Fibroblast of skin of right biceps (primary cell): ENCODE measurements at regions not wholly inside any gene's neighbourhood (a gene's known extent, or its start where the extent isn't known, plus 50 kb on each side); places are given as distances from the start of the nearest gene placed in this dataset.

Source experiments
- DNase-seq: peaks from one replicate; pipeline ENCODE4 v3.0.0-alpha.2; 2013

DNA sequence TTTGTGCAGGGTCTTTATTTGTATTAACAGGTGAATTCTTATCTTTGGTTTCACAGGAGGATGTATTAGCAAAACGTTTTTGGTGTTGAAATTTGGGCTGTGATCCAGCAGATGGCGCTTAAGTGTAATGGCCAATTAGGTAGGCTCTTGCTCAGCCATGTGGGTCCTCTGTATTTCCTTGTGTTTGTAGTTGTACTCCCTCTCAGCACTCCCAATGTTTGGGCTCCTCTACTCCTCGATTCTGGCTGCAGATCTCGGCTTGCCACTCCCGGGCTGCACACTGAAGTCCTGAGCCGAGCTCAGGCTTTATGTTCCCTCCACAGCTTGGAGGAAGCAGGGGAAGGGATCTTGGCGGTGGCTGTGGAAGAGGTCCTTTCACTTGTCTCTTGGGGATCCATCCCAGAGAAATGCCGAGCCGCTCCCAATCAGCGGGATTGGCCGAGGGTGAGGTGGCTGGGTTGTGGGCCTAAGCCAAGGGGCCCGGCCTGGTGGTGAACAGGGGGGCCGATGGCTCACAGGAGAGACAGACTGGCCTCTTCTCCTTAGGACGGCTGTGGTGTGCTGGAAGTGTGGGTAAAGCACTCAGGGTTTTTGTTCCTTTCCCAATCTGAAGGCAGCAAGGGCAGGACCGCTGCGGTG is 133.7 kb downstream of the AEBP2 start:
- peak; percentile 69 for DNase-seq

DNA sequence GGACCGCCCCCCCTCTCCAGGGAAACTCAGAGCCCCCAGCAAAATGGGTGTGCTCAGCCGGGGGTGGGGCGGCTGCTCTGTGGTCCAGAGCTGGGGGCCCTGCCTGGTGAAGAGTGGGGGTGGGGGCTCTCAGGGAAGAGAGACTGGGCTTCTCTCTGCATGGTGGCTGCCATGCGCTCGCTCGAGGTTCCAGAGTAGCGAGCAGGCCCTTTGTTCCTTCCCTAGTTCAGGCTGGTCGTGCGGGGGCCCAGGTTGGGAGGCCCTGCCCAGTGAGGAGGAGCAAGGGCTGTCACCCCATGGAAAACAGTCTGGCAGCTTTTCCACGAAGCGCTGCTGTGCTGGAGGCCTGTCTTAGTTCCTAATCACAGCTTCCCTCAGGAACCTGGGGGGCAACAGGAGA is 134.6 kb downstream of the AEBP2 start:
- no peak for DNase-seq

DNA sequence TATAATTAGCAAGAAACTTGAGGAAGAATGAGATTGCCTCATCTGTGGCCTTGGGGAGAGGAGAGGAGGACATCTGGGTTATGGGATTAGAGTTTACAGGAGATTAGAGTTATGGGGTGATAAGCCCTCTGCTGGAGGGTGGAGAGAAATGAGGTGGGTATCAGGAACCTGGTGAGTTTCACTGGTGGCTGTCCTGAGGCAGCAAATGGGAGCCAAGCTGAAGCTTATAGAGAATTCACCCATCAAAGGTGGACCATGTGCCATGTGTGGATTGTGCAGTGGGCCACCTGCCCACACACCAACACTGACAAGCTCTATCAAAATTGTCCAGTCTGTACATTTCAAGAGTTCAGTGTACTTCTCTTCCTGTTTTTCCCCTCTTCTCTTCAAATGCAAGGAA is 135.3 kb downstream of the AEBP2 start:
- no peak for DNase-seq

DNA sequence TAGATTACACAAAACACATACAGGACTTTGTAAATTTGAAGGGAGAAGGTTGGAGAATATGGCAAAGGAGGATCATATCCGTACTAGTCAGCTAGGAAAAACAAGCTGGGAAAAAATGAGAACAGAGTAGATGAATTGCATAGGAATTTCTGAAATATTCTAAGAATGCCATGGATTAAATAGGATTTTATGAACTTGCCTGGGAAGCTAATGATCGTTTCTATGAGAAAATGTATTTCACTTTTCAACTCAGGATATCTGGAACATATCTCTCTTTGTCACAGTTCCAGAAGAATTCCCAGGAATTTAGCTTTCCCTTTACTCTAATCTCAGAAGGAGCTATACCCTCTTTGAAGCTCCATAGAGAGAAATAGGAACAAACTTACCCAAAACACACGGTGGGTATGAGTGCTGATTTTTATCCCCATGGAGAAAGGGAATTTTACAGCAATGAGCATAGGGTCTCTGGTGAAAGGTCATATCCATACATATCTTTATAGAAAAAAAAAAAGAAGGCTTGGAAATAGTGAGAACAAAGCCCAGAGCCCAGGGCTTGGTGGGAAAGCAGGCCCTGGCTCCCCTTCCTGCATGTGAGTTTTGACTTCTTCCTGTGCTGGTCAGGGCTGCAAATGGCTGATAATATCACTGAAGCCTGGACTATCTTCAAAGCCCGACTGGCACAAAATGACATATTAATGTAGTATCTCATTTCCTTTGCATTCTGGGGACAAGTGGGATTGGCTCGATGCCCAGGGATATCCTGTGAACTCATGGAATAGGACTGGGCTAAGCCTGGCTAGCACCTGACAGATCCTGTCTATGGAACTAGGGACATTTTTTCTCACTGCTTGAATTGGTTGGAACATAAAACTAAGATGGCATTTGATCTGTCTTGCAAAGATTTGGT is 136.3 kb downstream of the AEBP2 start:
- DNase-seq = peak; percentile 92

DNA sequence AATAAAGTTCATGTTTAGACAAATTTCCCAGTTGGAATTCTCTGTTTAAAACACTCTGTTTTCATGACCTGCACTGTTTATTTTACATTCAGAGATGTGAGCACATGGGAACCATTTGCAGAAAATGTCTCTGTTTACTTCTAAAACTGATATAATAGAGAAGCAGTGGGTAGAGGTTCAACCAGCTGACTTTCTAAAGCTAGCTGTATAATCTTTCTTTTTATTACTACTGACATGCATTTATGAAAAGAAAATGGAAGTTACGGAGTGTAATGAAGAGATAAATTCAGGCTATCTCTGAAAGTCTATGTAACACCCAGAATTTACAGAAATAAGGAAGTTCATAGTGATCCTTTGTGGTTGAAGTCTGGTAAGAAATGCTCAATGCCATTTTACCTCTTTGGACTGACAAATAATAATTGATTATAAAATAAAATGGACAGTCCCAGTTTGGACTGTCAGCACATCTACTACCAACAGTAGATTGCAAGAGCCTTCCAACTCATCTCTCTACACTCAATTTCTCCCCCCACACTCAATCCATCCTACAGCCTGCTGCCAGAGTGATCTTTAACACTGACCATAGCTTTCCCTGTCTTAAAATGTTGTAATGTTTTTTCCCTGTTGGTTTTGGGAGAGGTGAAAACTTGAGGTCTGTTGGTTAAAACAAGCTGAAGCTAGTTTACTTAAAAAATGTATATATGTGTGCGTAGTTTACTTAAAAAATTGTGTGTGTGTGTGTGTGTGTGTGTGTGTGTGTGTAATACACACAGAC is 137.4 kb downstream of the AEBP2 start:
- DNase-seq = no peak

DNA sequence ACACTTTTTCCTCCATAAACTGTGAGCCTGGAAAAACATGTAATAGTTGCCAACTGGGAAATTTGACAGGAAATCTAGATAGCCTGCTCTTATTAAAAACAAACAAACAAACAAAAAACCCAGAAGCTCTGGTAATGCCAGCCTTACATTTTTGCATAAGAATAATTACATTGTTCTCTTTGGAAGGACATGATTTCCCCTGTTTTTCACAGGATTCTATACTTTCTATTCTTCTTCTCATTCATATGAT is 137.9 kb downstream of the AEBP2 start:
- no peak for DNase-seq

DNA sequence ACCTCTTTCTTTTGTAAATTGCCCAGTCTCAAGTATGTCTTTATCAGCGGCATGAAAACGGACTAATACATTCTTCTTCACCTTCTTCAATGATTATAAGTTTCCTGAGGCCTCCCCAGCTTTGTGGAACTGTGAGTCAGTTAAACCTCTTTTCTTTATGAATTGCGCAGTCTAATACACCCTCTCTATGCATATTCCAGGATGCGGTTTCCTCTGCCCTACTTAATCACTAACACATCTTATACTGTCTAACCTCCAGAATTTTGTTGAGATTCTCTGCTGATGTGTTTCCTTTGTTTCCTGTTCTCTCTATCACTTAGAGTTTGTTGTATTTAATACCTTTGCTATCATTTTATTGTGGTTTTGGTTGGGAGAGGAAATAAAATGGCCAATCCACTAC is 145.4 kb downstream of the AEBP2 start:
- no peak for DNase-seq

DNA sequence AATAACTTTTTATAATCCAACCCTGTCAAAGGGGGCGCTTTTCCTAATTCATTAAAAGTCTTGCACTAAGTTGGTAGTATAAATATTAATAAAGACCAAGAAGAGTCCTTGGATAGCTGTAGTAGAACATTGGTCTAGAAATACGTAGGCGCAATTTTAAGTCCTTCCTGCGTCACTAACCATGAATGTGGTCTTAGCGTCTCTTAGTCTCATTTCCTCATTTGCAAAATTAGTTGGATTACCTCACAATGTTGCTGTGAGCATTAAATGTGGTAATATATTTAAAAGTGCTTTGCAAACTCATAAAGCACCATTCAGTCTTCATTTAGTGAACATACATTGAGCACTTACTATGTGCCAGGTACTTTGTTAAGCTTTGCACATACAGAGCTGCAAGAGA is 149.7 kb downstream of the AEBP2 start:
- no peak for DNase-seq

DNA sequence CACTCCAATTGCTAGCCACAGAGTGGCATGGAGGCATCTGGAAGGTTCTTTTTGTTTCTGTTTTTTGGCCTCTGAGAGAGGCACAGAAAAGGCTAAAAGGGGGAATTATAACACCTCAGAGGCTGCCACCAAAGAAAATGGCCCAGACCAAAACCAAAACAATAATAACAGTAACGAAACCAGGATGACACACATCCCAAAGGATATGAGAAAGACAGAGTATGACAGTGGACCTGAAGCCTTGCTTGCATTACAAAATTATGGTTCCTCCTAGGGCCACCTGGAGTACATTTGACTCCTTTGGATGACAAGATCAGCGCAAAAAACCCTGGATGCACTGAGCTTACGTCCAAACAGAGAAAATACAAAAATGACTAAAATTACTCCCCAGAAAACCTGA is 152.7 kb downstream of the AEBP2 start:
- DNase-seq = no peak

DNA sequence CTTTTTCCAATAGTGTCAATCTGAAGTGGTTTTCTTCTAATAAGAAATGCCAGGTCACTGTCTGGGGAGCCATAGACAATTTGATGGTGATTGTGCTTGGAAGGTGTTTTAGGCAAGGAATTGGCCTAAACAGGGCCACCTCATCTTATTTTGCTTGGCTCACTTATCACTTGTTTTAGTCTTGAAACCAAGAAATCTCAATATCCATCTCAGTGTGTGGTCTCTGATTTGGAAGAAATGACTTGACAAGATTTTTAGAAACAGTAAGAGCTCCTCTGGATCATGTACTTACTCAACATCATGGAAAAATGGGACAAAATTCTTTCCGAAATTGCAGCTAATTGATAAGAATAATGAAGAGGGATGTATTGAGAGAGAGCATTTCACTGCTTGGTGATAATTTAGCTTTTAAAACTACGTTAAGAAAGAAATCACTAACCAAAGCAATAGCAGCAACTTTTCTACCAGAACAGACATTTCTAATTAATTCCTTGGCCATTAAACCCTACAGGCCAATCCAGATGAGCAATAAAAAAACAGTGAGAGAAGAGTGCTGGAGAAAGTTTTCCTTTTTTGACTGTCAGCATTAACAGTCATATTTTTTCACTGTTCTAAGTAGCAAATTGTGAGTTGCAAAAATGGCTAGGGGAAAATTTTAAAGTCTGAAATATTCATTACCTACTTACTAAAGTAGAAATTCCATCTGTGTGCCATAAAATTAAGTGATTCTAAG is 157.3 kb downstream of the AEBP2 start:
- DNase-seq = no peak

DNA sequence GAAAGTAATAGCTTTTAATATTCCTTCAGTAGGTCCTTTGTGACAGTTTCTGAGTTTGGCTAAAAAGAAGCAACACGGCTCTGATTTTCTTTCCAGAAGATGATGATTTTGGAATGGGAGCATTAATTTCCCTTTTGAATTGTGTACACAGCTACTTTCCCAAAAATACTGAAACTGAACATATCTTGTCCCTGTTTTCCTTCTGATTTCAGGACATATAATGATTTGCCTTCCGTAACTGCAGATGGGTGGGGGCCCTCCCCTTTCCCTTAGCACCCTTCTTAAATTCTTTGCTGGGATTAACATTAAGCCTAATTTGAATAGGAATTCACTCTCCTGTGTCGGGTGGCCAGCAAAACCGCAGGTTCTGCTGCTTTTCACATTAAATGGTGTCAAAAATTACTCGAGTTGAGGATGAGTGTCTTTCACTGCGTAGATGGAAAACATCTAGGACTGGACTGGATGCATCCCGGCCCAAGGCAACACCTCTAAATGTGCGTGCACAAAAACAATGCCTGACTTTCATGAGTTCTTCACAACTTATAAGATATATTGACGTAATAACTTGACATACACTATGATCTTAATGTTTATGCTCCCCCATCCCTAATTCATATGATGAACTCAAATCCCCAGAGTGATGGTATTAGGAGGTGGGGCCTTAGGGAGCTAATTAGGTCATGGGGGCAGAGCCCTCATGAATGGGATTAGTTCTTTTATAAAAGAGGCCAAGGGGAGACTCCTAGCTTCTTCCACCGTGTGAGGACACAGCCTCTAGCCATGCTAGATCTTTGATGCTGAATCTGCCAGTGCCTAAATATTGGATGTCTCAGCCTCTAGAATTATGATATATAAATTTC is 158.1 kb downstream of the AEBP2 start:
- DNase-seq = no peak

DNA sequence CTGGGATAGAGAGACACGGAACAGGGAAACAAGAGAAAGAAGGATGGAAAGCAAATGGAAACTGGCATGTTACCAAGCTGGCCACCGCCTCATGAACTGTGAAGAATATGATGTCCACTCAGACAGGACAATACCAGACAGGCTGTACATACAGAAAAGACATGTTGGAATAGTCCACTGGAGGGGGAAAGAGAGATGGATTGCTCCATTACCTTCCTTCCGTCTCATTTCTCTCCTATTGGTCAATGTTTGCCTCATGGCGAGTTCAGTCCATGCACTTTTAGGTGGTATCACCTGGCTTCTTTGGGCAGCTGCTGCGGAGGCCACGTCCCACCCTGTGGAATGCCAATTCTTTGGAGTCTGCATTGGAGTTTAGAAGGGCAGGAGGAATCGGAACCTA is 166.4 kb downstream of the AEBP2 start:
- DNase-seq = no peak

DNA sequence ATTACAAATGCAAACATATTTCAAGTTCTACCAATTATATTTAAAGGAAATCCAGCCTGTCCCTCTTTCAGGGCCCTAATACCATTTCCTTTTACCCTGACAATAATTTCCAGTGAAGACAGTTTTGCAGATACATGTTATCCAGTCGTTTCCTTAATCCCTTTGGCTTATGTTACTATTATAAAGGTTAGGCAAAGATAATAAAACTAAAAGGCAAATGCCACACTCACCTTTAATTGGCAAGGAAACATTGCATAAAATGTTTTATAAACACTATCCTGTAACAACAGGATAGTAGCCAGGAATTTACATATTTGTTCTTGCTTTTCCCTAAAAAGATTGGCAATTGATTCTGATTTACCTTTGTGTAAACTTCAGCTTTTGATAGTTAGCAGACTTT is 168.7 kb downstream of the AEBP2 start:
- DNase-seq = no peak

DNA sequence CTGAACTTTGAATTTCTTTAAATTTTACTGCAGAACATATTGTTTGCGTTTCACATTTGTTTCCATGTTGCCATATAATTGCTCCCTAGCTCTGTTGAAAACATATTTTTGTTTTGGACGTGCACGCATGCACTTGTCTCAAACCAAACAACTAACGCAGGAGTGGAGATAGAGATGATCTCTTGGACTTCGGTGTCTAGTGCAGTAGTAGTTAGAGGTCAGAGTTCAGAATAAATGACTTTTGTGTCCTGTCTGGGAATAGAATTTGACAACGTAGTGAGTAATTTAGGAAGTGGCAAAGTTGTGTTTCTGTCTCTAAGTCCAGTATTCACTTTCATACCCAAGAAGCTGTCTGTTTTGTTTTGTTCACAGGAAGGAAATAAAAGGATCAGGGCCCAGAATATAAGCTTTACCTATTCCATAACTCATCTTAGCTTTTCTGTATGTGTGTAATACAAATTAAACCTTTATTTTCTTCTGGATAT is 173.8 kb downstream of the AEBP2 start:
- DNase-seq = no peak

DNA sequence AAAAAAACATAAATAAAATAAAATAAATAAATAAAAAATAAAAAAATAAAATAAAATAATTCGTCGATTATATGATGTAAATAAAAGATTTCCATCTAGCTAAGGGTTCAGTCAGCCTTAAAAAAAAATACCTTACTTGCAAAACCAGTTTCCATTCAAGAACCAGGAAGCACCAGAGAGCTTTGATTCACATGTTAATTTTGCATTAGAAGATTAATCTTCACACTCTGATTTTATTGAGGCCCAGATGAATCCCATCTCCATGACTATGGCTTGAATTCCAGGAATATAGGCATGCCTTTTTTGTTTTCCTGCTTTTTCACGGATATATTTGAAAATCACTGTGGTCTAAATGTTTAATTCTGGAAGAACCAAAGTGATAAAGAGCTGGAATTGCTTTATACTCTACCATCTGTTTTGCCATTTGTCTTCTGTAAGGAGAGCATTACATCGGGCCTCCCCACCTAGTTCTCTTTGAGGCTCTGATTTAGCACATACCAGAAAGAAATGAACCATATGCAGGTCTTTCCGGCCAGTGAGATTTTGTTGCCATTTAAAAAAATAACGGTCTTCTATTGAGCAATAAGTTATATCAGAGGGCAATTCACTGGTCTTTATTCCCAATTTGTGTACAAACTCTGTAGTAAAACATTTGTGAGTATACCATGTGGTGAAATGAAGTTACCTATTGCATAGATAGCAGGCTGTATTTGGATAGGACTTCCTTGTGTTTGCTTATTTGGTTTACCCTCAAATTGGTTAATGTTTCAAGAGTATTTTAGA is 175.5 kb downstream of the AEBP2 start:
- DNase-seq = no peak

DNA sequence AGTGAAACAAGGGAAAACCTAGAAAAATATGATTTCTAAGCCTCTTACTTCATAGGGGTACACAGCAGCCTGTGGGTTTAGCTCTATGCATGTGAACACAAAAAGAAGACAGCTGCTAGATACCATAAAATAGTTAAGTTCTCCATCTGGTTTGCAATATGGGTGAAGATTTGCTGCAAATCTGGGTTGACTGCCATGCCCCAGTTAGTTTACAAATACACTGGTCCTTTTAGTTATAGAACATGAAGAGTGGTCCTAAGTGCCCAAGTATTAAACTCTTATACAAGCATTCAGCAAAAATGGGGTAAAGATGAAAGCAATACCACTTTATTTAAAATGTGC is 176.1 kb downstream of the AEBP2 start:
- no peak for DNase-seq

DNA sequence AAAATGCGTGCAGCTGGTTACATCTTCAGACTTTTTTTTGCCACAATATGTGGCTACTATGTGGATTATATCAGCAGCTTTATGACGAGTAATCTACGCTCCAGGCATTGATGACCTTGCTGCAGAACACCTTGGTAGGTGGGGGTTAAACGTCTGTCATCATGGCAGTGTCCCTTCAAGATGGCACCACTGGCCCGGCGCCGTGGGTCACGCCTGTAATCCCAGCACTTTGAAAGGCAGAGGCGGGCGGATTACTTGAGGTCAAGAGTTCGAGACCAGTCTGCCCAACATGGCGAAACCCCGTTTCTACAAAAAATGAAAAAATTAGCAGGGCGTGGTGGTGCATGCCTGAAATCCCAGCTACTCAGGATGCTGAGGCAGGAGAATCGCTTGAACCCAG is 177.5 kb downstream of the AEBP2 start:
- no peak for DNase-seq

DNA sequence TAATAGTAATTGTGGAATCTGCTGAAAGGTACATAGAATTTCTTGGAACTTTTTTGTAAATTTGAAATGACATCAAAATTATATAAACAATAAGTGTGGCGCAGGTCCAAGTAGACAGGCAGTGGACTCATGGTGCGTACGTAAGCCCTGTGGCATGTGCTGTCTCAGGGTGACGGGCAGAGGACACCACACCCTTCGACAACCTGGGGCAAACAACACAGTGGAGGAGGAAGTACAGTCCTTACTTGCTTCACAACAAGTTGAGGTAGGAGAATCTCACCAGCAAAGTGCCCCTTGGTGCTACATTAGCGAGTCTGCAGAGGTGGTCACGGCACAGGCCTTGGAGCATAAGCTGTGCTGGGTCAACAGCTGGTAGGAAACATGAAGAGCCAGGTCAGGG is 180.9 kb downstream of the AEBP2 start:
- DNase-seq = no peak

DNA sequence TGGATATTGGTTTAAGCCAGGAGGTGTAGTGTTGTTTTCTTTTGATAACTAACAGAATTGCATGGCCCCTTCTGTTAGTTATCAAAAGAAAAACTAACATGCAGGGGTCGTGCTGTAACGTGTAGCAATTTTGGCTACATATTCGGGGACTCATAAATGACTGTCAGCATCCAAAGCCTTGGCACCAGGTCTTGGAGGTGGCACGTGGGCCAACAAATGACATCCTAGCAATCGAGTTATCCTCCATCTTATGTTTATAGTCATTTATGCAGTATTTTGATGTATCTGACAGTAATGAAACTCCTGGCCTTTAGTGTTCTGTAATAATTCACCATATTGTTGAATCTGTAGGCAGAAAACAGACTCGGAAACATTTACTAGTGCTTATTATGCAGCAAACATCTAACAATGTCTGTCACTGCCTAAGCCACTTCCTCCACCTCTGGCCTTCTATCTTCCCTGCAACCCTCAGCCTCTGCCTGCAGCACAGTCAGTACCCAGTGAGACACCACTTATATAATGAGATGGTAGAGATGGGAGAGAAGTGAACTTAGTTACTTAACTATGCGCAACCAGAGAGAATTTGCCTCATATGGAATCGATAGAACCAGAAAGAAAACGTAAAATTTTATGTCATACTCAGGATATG is 184.6 kb downstream of the AEBP2 start:
- DNase-seq = no peak

DNA sequence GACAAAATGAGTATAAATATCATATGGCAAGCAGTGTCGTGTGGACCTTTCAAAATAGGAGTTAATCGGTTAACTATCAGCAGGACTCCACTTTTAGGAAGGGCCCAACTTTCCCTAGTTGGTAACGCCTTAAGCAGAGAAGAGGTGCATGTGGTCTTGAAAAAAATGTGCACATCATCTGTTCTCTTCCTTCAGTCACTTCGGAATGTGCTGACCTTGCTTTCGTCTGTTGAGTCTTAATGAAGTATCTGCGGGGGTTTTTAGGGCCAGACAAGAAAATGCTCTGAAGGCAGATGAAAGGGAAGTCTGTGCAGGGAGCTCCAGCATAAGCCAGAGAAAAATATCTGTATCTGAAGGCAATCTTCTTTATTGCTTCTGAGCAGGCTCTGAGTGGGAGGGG is 185.2 kb downstream of the AEBP2 start:
- DNase-seq = peak; percentile 78

DNA sequence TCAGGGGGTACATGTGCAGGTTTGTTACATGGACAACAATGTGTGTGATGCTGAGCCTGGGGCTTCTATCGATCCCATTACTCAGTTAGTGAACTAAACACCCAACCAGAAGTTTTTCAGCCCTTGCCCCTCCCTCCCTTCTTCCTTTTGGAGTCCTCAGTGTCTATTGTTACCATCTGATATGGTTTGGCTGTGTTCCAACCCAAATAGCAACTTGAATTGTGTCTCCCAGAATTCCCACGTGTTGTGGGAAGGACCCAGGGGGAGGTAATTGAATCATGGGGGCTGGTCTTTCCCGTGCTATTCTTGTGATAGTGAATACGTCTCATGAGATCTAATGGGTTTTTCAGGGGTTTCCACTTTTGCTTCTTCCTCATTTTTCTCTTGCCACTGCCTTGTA is 186.3 kb downstream of the AEBP2 start:
- DNase-seq = peak; percentile 71
